HG03460 (cell line): ENCODE measurements at regions not wholly inside any gene's neighbourhood (a gene's known extent, or its start where the extent isn't known, plus 50 kb on each side); places are given as distances from the start of the nearest gene placed in this dataset.

ENCODE experiments used
- ATAC-seq: cut with Tn5 transposase; IDR thresholded peaks from one replicate; pipeline ENCODE4 v1.9.1; 2021; ENCODE audit not compliant: unreplicated experiment

- no peak for ATAC-seq
Measured at GRCh38 chr13:91115776-91116175, 231.7 kb upstream of the MIR17HG start.

- ATAC-seq = no peak
Measured at GRCh38 chr13:91117351-91117750, 230.1 kb upstream of the MIR17HG start.

GRCh38 chr13:91119643-91120042, 227.8 kb upstream of the MIR17HG start:
- ATAC-seq = no peak

GRCh38 chr13:91122766-91123165, 224.7 kb upstream of the MIR17HG start:
- no peak for ATAC-seq

GRCh38 chr13:91123456-91124127, 223.9 kb upstream of the MIR17HG start:
- peak; percentile 58 for ATAC-seq

DNA sequence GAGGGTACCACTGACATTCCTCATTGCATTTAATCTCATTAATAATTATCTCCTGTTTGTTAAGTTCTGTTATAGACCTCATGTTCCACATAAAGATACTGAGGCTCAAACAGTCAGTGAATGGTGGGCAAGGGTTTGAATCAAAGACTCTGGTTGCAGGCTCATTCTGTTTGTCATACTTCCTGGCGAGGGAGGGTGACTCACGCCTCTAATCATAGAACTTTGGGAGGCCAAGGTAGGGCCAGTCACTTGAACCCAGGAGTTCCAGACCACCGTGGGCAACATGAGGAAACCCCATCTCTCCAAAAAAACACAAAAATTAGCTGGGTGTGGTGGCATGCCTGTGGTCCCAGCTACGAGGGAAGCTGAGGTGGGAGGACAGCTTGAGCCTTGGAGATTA, 220.7 kb upstream of the MIR17HG start:
- no peak for ATAC-seq

- ATAC-seq = no peak
Measured at GRCh38 chr13:91127995-91128394, 219.5 kb upstream of the MIR17HG start.

GRCh38 chr13:91132381-91132780, 215.1 kb upstream of the MIR17HG start:
- ATAC-seq = no peak

- ATAC-seq = no peak
Measured at GRCh38 chr13:91132786-91133185, 214.7 kb upstream of the MIR17HG start.

- ATAC-seq = no peak
Measured at GRCh38 chr13:91133941-91134802, 213.3 kb upstream of the MIR17HG start.

DNA sequence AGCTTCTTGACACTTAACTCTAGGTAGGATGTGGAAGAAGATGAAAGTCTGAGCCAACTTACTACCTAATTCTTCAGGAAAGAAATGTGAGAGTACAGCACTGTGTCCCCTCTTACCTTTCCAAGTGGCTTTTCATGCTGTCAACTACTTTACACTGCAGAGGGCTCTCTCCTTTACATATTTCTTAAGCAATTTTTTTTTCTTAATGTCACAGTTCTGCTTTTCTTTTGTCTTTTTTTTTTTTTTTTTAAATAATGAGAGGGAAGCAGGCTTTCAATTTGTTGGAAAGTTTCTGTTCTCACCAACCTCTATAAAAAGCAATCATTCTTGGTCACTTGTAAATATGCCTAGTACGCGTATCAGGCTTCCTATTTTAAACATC, 212.7 kb upstream of the MIR17HG start:
- no peak for ATAC-seq

DNA sequence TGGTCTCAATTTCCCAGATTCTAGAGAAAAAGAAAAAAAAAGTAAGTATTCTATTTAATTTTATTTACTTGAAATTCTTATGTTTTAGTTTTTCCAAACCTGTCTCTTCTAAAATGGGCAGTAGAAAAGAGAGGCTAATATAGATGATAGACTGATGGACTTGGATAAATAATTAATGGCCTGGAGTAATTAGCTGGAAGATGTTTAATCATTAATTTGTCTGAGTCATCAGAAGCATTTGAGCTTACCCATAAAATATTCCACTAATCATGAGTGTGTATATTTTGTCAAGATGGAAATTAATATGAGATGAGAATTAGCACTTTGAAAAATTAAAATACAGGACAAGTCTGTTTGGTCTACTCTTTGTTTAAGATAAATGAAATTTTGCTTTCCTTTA, 212.1 kb upstream of the MIR17HG start:
- ATAC-seq = no peak

GRCh38 chr13:91135968-91136367, 211.5 kb upstream of the MIR17HG start:
- no peak for ATAC-seq

GRCh38 chr13:91136806-91137205, 210.7 kb upstream of the MIR17HG start:
- ATAC-seq = no peak

GRCh38 chr13:91139232-91139631, 208.3 kb upstream of the MIR17HG start:
- ATAC-seq = no peak

- ATAC-seq = no peak
Measured at GRCh38 chr13:91141543-91142061, 205.9 kb upstream of the MIR17HG start.

DNA sequence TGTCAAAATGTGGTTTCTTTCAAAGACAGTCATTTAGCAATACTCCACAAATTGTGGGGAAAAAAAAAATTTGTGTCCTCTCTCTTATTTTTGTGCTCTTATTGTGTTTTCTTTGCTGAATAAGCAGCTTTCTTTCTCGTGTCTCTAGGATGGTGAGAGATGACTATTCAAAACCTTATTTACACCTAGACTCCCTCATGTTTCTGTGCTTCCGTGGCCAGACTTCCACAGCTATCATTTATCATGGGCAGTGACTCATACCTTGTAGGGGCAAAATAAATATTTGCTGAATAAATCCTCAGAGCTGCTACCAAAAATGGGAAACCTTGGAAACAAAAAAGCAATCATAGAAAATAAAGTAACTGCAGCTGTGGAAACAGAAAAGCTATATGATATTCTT, 204.9 kb upstream of the MIR17HG start:
- no peak for ATAC-seq

DNA sequence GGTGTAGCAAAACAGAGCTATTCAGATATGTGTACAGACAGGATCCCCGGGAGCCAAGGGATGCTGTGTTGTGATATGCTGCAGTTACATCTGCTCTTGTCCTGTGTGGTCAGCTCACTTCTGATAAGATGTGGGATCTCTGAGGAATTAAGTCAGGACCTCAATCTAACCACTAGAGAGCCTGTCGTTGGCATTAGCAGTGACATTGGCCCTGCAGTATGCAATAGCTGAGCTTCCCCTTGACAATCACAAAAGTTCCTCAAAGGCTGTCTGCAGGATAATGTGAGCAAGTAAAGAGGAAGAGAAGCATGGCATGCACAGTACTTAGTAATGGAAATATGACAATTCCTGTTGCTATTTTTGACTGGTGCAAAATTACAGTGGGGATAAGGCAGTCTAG, 203.4 kb upstream of the MIR17HG start:
- no peak for ATAC-seq

GRCh38 chr13:91144486-91144885, 203.0 kb upstream of the MIR17HG start:
- ATAC-seq = no peak

DNA sequence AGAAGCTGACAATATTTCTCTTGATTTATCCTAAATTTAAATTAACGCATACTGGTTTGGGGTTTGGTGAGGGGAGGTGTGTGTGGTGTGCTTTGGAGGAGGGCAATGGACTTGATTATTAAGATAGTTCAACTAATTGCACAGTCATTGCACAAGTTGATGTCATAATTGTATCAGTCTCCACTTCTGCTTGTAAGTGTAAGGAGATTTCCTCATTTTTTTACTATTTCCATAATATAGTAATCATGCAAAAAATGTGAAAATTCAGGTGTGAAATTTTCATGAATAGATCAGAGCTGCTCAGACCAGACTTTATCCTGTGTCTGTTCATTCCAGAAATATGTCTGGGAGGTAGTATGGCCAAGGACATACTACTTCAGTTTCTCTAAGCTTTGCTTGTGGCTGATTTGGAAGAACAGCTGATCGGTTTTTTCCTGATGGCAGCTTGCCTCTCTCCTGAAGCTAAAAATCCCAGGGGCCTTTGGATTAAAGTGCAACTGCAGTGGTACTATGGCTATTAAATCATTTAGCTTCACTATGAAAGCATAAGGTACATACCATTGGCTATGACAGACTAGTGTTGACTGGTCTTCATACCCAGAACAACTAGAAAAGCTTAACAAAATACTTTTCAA, 201.8 kb upstream of the MIR17HG start:
- ATAC-seq = no peak

GRCh38 chr13:91146601-91147000, 200.9 kb upstream of the MIR17HG start:
- no peak for ATAC-seq

DNA sequence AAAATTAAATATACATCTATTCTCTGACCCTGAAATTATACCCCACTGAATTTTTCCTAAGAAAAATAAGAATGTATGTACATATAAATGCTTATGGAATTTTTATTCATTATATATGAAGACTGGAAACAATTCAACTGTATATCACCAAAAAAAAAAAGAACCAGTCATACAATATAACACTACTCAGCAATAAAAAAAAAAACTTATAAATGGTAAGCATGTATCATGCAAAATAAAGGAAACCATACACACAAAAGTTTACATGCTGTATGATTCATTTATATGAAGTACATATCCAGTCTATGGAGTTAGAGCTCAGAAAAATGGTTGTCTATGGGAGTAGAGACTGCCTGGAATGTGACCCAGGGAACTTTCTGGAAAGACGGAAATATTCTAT, 199.4 kb upstream of the MIR17HG start:
- no peak for ATAC-seq
